WI38 (cell line): ENCODE measurements at regions not wholly inside any gene's neighbourhood (a gene's known extent, or its start where the extent isn't known, plus 50 kb on each side); places are given as distances from the start of the nearest gene placed in this dataset.
"Not testable (repeated sequence)": the region's sequence is repeated elsewhere in the genome, so short reads cannot be mapped to it uniquely, and the experiment has no call there.

Experiments used
- H3K4me3 ChIP-seq: 2 replicates; pipeline ENCODE4 v1.5.1; 2011; ENCODE audit warnings: low read depth, mild to moderate bottlenecking, control low read depth, low read length
- CTCF ChIP-seq: IDR thresholded peaks from 2 replicates; pipeline ENCODE4 v1.5.1; 2012; ENCODE audit warnings: low read depth, mild to moderate bottlenecking, control low read depth, low read length

- not testable (repeated sequence) for H3K4me3 ChIP-seq
Measured at GRCh38 chr4:131738991-131739390, 1410.1 kb upstream of the PCDH10 start.

- not testable (repeated sequence) for H3K4me3 ChIP-seq
Measured at GRCh38 chr4:131741836-131742235, 1407.3 kb upstream of the PCDH10 start.

GRCh38 chr4:131742536-131743205 is 1406.4 kb upstream of the PCDH10 start:
- not testable (repeated sequence) for H3K4me3 ChIP-seq

- H3K4me3 ChIP-seq: not testable (repeated sequence)
Measured at GRCh38 chr4:131743348-131743747, 1405.7 kb upstream of the PCDH10 start.

GRCh38 chr4:131747203-131747602 is 1401.9 kb upstream of the PCDH10 start:
- H3K4me3 ChIP-seq: not testable (repeated sequence)

- H3K4me3 ChIP-seq: not testable (repeated sequence)
Measured at GRCh38 chr4:131749224-131749623, 1399.9 kb upstream of the PCDH10 start.

- not testable (repeated sequence) for H3K4me3 ChIP-seq
Measured at GRCh38 chr4:131750006-131750405, 1399.1 kb upstream of the PCDH10 start.

- H3K4me3 ChIP-seq: not testable (repeated sequence)
Measured at GRCh38 chr4:131750469-131750868, 1398.6 kb upstream of the PCDH10 start.

- H3K4me3 ChIP-seq: not testable (repeated sequence)
Measured at GRCh38 chr4:131762234-131762633, 1386.9 kb upstream of the PCDH10 start.

- no peak overlapping the region for H3K4me3 ChIP-seq
- no peak for TF ChIP-seq CTCF
Measured at GRCh38 chr4:131764730-131765129, 1384.4 kb upstream of the PCDH10 start.

GRCh38 chr4:131774382-131774781 is 1374.7 kb upstream of the PCDH10 start:
- H3K4me3 ChIP-seq: not testable (repeated sequence)

- not testable (repeated sequence) for H3K4me3 ChIP-seq
Measured at GRCh38 chr4:131810565-131810964, 1338.5 kb upstream of the PCDH10 start.
